GM23338 (cell line): ENCODE measurements at regions not wholly inside any gene's neighbourhood (a gene's known extent, or its start where the extent isn't known, plus 50 kb on each side); places are given as distances from the start of the nearest gene placed in this dataset.

ENCODE experiments used
- ATAC-seq: fragments of 200-7000 bp; cut with Tn5 transposase; 3 replicates; pipeline ENCODE4 v1.9.1; 2020
- DNase-seq: peaks from one replicate; pipeline ENCODE4 v3.0.0-alpha.2; 2015; ENCODE audit warnings: low spot score
- H2AFZ ChIP-seq: fragments of 200-600 bp; sonication (generic); 2 replicates; pipeline ENCODE4 v1.8.0; 2016; ENCODE audit warnings: antibody characterized with exemption, mild to moderate bottlenecking, moderate library complexity
- H3F3A ChIP-seq: fragments of 200-600 bp; sonication (generic); replicated peaks from 2 replicates; pipeline ENCODE4 v1.8.0; 2017; ENCODE audit warnings: antibody characterized with exemption, mixed run types, low read depth
- H3K27ac ChIP-seq: fragments of 200-600 bp; sonication (generic); 2 replicates; pipeline ENCODE4 v1.6.1; 2016; ENCODE audit warnings: low read depth
- H3K27me3 ChIP-seq: fragments of 200-600 bp; sonication (generic); 2 replicates; pipeline ENCODE4 v1.8.0; 2016; ENCODE audit warnings: mild to moderate bottlenecking, mixed run types, moderate library complexity; ENCODE audit not compliant: insufficient read depth
- H3K36me3 ChIP-seq: fragments of 200-600 bp; sonication (generic); 2 replicates; pipeline ENCODE4 v1.8.0; 2016; ENCODE audit warnings: mild to moderate bottlenecking; ENCODE audit not compliant: insufficient read depth
- H3K4me1 ChIP-seq: fragments of 200-600 bp; sonication (generic); 2 replicates; pipeline ENCODE4 v1.8.0; 2016; ENCODE audit warnings: mild to moderate bottlenecking, moderate library complexity; ENCODE audit not compliant: insufficient read depth
- H3K4me2 ChIP-seq: fragments of 200-600 bp; sonication (generic); 2 replicates; pipeline ENCODE4 v1.7.1; 2017; ENCODE audit warnings: mixed run types
- H3K4me3 ChIP-seq: fragments of 200-600 bp; sonication (generic); 2 replicates; pipeline ENCODE4 v1.6.1; 2016; ENCODE audit warnings: mixed run types
- H3K79me2 ChIP-seq: fragments of 200-600 bp; sonication (generic); replicated peaks from 2 replicates; pipeline ENCODE4 v1.8.0; 2017; ENCODE audit warnings: mild to moderate bottlenecking; ENCODE audit not compliant: insufficient read depth
- H3K9me2 ChIP-seq: fragments of 200-600 bp; sonication (generic); 2 replicates; pipeline ENCODE4 v1.8.0; 2017; ENCODE audit not compliant: insufficient read depth
- H4K20me1 ChIP-seq: fragments of 200-600 bp; sonication (generic); replicated peaks from 2 replicates; pipeline ENCODE4 v1.8.0; 2017; ENCODE audit warnings: mild to moderate bottlenecking; ENCODE audit not compliant: insufficient read depth
- H3K27ac Mint-ChIP-seq: 2 replicates; pipeline ENCODE4 v1.8.0; 2020; ENCODE audit warnings: inconsistent platforms, mild to moderate bottlenecking, moderate library complexity, mixed read lengths
- H3K27me3 Mint-ChIP-seq: 3 replicates; pipeline ENCODE4 v1.8.0; 2022; ENCODE audit warnings: low read depth, mild to moderate bottlenecking, moderate library complexity, mixed read lengths, inconsistent platforms; ENCODE audit not compliant: insufficient read depth, poor library complexity
- H3K36me3 Mint-ChIP-seq: 3 replicates; pipeline ENCODE4 v1.8.0; 2021; ENCODE audit warnings: low read depth, mild to moderate bottlenecking, inconsistent platforms, moderate library complexity, mixed read lengths
- H3K4me1 Mint-ChIP-seq: 3 replicates; pipeline ENCODE4 v1.8.0; 2020; ENCODE audit warnings: mild to moderate bottlenecking, inconsistent platforms, mixed read lengths
- H3K4me3 Mint-ChIP-seq: 3 replicates; pipeline ENCODE4 v1.8.0; 2021; ENCODE audit warnings: moderate library complexity, mild to moderate bottlenecking, inconsistent platforms, mixed read lengths
- H3K9me3 Mint-ChIP-seq: 3 replicates; pipeline ENCODE4 v1.8.0; 2020; ENCODE audit warnings: moderate library complexity, mild to moderate bottlenecking, inconsistent platforms, mixed read lengths
- CREB1 ChIP-seq: fragments of 250-450 bp; sonication (Bioruptor Pico); IDR thresholded peaks from 2 replicates; pipeline ENCODE4 v1.5.0; 2020; ENCODE audit warnings: low read depth, mild to moderate bottlenecking, moderate library complexity
- EZH2 ChIP-seq: fragments of 200-600 bp; sonication (generic); IDR thresholded peaks from one replicate; pipeline ENCODE4 v1.8.0; 2017; ENCODE audit warnings: antibody characterized with exemption, mild to moderate bottlenecking, low read depth; ENCODE audit not compliant: unreplicated experiment
- EZH2phosphoT487 ChIP-seq: fragments of 200-600 bp; sonication (generic); IDR thresholded peaks from one replicate; pipeline ENCODE4 v1.8.1; 2018; ENCODE audit warnings: antibody characterized with exemption; ENCODE audit not compliant: unreplicated experiment
- JUNB ChIP-seq: IDR thresholded peaks from one replicate; pipeline ENCODE4 v1.6.1; 2016; ENCODE audit warnings: antibody characterized with exemption; ENCODE audit not compliant: unreplicated experiment
- NANOG ChIP-seq: IDR thresholded peaks from 2 replicates; pipeline ENCODE4 v1.6.1; 2016; ENCODE audit warnings: antibody characterized with exemption, borderline replicate concordance
- POLR2AphosphoS5 ChIP-seq: IDR thresholded peaks from 2 replicates; pipeline ENCODE4 v1.6.1; 2016; ENCODE audit warnings: antibody characterized with exemption, low read depth
- STAT1 ChIP-seq: IDR thresholded peaks from one replicate; pipeline ENCODE4 v1.6.1; 2016; ENCODE audit warnings: antibody characterized with exemption; ENCODE audit not compliant: unreplicated experiment
- ZNF114 ChIP-seq: fragments of 250-450 bp; sonication (Bioruptor Pico); IDR thresholded peaks from 2 replicates; pipeline ENCODE4 v1.5.0; 2020; ENCODE audit warnings: mild to moderate bottlenecking, moderate library complexity
- ZNF331 ChIP-seq: fragments of 250-450 bp; sonication (Bioruptor Pico); IDR thresholded peaks from 2 replicates; pipeline ENCODE4 v1.5.0; 2020; ENCODE audit warnings: low read depth, mild to moderate bottlenecking, moderate library complexity
- ZNF462 ChIP-seq: fragments of 250-450 bp; sonication (Bioruptor Pico); IDR thresholded peaks from 2 replicates; pipeline ENCODE4 v1.5.0; 2020; ENCODE audit warnings: mild to moderate bottlenecking, moderate library complexity
- TF ChIP-seq, protein P1 (sequence below): IDR thresholded peaks from 2 replicates; pipeline ENCODE4 v1.6.1; 2016; ENCODE audit warnings: antibody characterized with exemption
- TF ChIP-seq, protein P2 (sequence below), 2 experiments: fragments of 200-600 bp in 1 of 2; sonication (generic) in 1 of 2; conservative IDR thresholded peaks; 2 replicates each; pipeline versions ENCODE4 v1.5.1 to v1.6.1; 2016 to 2017; ENCODE audit warnings: antibody characterized with exemption in 2 of 2, low read depth in 2 of 2, mild to moderate bottlenecking in 2 of 2, moderate library complexity in 1 of 2
- TF ChIP-seq, protein P3 (sequence below): IDR thresholded peaks from one replicate; pipeline ENCODE4 v1.6.1; 2018; ENCODE audit warnings: antibody characterized with exemption; ENCODE audit not compliant: unreplicated experiment

DNA sequence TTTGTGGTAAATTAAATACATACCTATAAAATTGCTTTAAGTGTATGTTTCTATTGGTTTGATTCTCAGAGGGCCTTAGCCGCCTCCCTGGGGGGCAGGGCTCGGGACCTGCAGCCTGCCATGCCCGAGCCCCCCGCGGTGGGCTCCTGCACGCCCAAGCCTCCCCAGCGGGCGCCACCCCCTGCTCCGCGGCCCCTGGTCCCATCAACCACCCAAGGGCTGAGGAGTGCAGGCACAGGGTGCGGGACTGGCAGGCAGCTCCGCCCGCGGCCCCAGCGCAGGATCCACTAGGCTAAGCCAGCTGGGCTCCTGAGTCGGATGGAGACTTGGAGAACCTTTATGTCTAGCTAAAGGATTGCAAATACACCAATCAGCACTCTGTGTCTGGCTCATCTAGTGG, 108.3 kb upstream of the INPP4B start:
- Histone ChIP-seq H3K9me2 (no peaks in the 10 kb centered on the region), H3K27me3 (no peaks in the 10 kb centered on the region), H4K20me1 (no peaks in the 10 kb centered on the region), H3K79me2 (no peaks in the 10 kb centered on the region), H3K27ac (no peak overlapping the region), H3F3A (no peaks in the 10 kb centered on the region), H2AFZ (no peak overlapping the region), H3K36me3 (no peaks in the 10 kb centered on the region), H3K4me2 (no peak overlapping the region), H3K4me1 (no peaks in the 10 kb centered on the region), H3K4me3 (no peak overlapping the region)
- no peak for DNase-seq
- H3K4me3 Mint-ChIP-seq = no peak overlapping the region
- TF ChIP-seq ZNF114 (CRISPR knock-in tag) = no peak
- TF ChIP-seq ZNF331 (CRISPR knock-in tag) = no peak
- TF ChIP-seq EZH2phosphoT487 = no peak
- TF ChIP-seq, protein P1, sequence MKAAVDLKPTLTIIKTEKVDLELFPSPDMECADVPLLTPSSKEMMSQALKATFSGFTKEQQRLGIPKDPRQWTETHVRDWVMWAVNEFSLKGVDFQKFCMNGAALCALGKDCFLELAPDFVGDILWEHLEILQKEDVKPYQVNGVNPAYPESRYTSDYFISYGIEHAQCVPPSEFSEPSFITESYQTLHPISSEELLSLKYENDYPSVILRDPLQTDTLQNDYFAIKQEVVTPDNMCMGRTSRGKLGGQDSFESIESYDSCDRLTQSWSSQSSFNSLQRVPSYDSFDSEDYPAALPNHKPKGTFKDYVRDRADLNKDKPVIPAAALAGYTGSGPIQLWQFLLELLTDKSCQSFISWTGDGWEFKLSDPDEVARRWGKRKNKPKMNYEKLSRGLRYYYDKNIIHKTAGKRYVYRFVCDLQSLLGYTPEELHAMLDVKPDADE = no peak
- TF ChIP-seq NANOG = no peak
- TF ChIP-seq, protein P2, sequence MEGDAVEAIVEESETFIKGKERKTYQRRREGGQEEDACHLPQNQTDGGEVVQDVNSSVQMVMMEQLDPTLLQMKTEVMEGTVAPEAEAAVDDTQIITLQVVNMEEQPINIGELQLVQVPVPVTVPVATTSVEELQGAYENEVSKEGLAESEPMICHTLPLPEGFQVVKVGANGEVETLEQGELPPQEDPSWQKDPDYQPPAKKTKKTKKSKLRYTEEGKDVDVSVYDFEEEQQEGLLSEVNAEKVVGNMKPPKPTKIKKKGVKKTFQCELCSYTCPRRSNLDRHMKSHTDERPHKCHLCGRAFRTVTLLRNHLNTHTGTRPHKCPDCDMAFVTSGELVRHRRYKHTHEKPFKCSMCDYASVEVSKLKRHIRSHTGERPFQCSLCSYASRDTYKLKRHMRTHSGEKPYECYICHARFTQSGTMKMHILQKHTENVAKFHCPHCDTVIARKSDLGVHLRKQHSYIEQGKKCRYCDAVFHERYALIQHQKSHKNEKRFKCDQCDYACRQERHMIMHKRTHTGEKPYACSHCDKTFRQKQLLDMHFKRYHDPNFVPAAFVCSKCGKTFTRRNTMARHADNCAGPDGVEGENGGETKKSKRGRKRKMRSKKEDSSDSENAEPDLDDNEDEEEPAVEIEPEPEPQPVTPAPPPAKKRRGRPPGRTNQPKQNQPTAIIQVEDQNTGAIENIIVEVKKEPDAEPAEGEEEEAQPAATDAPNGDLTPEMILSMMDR (conservative IDR thresholded peaks at IDR 0.05; ENCODE audit: low read depth in 2 of 2) = no peak
- no peak for TF ChIP-seq ZNF462 (CRISPR knock-in tag)
- no peak for TF ChIP-seq POLR2AphosphoS5
- TF ChIP-seq EZH2 = no peak
- no peak for TF ChIP-seq CREB1 (CRISPR knock-in tag)
- no peak for TF ChIP-seq JUNB
- TF ChIP-seq, protein P3, sequence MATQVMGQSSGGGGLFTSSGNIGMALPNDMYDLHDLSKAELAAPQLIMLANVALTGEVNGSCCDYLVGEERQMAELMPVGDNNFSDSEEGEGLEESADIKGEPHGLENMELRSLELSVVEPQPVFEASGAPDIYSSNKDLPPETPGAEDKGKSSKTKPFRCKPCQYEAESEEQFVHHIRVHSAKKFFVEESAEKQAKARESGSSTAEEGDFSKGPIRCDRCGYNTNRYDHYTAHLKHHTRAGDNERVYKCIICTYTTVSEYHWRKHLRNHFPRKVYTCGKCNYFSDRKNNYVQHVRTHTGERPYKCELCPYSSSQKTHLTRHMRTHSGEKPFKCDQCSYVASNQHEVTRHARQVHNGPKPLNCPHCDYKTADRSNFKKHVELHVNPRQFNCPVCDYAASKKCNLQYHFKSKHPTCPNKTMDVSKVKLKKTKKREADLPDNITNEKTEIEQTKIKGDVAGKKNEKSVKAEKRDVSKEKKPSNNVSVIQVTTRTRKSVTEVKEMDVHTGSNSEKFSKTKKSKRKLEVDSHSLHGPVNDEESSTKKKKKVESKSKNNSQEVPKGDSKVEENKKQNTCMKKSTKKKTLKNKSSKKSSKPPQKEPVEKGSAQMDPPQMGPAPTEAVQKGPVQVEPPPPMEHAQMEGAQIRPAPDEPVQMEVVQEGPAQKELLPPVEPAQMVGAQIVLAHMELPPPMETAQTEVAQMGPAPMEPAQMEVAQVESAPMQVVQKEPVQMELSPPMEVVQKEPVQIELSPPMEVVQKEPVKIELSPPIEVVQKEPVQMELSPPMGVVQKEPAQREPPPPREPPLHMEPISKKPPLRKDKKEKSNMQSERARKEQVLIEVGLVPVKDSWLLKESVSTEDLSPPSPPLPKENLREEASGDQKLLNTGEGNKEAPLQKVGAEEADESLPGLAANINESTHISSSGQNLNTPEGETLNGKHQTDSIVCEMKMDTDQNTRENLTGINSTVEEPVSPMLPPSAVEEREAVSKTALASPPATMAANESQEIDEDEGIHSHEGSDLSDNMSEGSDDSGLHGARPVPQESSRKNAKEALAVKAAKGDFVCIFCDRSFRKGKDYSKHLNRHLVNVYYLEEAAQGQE = no peak
- TF ChIP-seq STAT1 = no peak
- no peak overlapping the region for H3K27ac Mint-ChIP-seq
- peaks cover 14% of the 10 kb centered on the region; the same call in 2 of the 3 replicates for H3K4me1 Mint-ChIP-seq
- no peak for ATAC-seq
- peaks cover 10% of the 10 kb centered on the region; the same call in 2 of the 3 replicates for H3K36me3 Mint-ChIP-seq
- no peaks in the 10 kb centered on the region for H3K27me3 Mint-ChIP-seq
- H3K9me3 Mint-ChIP-seq = peaks cover 16% of the 10 kb centered on the region
